Activated CD8-positive, alpha-beta memory T cell treated with anti-CD3 and anti-CD28 coated beads for 4 hours (primary cell): ENCODE measurements at regions not wholly inside any gene's neighbourhood (a gene's known extent, or its start where the extent isn't known, plus 50 kb on each side); places are given as distances from the start of the nearest gene placed in this dataset.

Experiments used
- DNase-seq, 2 donors: peaks; one replicate each; pipeline ENCODE4 v3.0.0-alpha.2; 2020; ENCODE audit warnings: low read depth in 2 of 2

DNA sequence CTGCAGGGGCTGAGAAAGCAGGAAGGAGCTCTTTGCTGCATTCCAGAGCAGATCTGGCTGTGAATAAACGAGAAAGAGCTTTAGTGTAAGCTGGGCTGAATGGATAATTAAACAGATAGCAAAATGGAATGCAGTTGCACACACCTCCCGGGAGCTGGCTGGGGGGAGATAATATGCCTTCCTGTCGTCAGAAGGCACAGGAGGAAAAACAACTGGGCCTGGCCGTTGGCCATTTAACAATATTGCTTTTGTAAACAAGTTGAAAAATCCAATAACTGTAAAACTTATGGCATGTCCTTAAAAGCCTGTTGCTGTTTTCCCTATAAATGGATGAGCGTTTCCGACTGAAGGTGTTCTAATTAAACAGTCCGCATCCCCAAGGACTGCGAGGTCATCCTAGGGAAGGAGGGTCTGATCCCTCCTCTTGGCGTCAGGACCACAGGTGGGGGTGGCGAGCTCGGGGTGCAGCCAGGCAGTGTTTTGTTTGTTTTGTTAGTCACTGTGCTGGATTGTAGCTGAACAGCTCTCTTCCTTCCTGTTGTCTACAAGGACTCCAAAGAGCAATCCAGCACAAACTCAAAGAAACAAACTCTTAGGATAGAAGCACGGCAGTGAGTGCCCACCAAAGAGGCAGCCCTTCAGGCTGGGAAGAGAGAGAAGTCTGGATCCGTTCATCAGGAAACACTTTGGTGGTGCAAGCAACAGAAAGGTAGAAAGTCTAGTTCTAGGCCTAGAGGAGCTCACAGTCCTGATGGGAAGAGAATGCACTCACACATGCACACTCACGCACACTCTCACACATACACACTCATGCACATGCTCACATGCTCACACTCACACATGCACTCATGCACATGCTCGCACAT, 133.4 kb upstream of the SMAD3 start:
- DNase-seq = no peak

DNA sequence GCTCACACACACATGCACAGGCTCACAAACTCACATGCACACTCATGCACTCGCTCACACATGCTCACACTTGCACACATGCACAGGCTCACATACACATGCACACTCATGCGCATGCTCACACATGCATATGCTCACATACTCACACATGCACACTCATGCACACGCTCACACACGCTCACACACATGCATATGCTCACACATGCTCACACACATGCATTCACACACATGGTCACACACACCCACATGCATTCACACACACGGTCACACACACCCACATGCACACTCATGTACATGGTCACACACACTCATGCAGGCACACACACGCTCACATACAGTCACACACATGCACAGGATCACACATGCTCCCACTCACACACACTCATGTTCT, 132.8 kb upstream of the SMAD3 start:
- no peak for DNase-seq

DNA sequence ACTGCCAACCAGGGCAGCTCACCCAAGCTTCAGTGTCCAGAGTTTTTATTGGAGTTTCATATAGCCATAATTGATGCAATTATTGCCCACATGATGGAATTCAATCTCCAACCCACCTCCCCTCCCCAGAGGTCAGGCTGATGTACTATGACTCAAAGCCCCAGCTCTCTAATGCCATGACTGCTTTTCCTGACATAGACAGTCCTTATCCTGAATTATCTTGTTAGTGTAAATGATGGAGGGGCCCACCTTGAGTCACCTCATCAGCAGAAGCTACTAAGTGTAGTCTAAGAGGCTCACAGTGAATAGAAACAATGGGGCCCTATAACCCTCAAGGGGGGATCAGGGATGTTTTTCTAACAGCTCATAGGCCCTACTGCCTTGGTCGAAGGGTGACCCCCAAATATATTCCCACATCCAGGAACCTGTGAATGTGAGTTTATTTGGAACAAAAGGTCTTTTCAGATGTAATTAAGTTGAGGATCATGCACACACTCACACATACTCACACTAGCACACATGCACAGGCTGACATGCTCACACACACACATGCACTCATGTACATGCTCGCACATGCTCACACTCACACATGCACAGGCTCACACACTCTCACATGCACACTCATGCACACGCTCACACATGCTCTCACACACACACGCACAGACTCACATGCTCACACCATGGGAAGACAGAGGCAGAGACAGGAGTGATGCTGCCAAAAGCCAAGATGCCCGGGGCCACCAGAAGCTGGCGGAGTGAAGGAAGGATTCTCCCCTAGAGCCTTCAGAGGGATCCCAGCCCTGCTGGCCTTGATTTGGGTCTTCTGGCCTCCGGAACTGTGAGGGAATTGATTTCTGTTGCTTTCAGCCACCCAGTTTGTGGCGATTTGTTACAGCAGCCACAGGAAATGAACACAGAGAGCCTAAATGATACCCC, 131.2 kb upstream of the SMAD3 start:
- DNase-seq = no peak

DNA sequence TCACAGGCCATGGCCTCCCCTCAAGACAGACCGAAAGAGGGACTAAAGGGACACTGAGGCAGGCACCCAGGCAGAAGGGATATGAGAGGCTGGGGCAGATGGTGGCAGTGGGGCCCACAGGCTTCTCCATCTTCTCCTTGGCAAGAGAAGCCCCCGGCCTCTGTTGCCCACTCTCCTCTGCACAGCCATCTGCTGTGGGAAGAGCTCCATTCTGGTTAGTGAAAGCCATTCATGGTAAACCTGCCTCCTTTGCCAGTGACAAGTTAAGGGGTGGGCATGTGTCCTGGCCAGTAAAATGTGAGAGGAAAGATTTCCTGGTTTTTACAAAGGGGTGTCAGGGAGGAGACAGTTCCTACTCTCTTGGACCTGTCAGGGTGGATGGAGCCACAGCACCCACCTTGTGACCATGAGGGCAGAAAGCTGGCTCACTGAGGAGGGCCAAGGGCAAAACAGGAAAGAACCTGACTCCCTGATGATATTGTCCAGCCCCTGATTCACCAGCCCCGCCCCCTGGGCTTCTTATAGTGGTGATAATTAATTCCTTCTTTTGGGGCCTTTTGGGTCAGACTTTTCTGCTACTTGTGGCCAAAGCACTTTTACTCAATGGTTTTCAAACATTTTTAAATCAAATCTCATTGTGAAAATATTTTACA, 130.4 kb upstream of the SMAD3 start:
- DNase-seq = no peak

DNA sequence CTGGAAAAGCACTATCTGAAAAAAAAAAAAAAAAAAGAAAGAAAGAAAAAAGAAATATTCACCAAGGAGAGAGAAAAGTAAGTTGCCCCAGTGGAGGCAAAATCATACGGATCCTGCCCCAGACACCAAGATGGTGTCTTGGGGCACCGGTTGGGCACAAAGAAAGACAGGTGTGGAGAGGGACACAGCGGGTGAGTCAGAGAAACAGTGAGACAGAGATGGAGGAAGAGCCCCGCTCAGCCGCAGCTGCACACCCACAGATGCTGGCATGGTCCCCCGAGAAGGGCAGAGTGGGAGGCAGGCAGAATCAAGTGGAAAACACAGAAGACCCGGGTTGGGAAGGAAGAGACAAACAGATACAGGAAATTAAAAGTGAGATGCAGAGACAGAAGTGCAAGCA, 129.7 kb upstream of the SMAD3 start:
- no peak for DNase-seq

DNA sequence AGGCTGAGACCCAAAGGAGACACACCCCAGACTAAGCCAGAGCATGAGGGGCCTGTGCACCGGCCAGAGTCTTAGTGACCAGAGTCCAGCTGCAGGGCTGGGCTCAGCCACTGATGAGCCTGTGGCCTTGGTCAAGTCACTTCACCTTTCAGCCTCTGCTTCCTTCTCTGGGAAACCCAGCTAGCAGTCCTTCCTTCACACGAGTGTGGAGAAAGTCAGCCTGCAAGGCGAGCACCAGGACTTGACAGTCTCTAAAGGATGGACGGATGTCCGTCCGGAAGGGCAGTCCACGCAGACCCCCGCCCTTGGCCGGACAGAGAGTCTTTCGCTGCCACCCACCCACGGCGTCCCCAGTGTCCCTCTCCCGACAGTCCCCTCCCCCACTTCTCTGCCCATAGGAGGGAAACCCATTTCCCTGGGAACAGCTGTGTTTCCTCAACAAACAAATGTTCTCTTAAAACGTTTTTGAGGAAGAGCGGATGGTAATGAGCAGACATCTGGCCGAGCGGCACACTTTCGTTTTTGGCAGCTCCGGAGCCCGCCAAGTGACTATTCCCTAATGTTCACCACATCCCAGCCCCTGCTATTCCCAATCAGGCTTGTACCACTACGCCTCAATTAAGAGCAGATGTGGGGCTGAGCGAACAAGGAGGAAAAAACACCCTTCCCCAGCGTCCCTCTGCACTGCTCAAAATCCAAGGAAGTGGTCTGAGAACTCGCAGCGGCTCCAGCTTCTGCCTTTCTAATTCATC, 129.1 kb upstream of the SMAD3 start:
- DNase-seq = no peak

DNA sequence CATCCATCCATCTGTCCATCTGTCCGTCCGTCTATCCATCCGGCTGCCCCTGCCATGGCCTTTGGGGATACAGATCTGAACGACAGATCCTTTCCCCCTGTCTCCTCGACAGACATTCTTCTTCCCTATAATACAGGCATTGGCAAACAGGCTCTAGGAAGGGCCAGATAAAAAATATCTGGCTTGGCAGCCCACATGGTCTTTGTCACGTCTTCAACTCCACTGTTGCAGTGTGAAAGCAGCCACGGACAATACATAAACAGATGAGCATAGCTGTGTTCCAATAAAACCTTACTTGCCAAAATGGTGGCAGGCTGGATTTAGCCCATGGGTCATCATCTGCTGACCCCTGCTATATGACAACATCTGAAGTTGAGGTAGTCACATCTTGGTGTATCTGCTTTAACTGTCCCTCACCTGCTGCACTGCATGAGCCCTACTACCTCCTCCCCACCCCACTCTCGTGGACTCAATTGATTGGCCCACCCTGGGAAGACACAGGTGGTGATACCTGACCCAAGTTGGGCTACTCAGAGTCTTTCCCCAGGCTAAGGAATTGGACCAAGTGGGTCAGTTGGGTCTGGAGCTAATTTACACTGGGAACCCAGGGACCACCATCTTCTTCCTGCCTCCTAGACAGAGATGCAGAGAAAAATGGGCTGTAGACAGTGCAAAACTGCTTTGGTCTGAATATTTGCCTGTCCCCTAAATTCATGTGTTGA, 128.4 kb upstream of the SMAD3 start:
- DNase-seq = no peak

DNA sequence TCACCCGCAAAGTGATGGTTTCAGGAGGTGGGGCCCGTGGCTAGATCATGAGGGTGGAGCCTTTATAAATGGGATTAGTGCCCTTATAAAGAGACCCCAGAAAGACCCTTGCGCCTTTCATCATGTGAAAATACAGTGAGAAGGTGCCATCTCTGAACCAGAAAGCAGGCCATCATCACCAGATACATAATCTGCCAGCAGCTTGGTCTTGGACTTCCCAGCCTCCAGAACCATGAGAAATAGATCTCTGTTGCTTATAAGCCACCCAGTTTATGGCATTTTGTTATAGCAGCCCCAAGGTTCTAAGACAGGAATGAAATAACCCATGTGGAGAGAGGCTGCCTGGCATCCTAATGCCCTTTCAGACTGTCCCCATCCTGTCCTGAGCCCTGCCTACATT, 127.8 kb upstream of the SMAD3 start:
- DNase-seq = no peak

DNA sequence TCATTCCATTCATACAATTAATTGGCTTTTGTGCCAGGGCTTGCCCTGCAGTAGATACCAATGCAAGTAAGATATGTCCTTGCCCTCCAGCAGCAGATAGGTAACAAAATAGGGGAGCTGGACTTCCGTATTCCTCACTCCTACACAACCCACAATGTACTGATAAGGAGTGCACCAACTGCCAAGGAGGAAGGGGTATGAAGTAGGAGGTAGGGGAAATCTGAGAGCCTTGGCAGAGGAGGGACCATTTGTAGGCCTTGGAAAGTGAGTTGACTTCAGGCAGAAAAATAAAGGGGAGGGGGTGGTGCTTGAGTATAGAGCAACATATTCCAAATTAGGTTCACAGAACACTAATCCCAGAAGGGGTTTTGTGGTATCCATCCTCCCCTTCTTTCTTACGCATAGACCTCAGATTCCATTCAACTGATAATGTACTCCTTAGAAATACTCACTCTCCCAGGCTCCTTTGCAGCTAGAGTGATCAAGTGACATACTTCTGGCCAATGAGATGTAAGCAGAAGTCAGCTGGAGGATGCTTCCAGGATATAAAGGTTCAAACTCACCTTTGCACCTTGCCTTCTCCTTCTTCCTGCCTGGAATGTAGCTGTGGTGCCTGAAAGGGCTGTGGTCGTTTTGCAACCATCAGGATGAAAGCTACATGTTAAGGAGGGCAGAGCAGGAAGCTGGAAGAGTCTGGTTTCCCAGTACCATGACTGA, 127.1 kb upstream of the SMAD3 start:
- no peak for DNase-seq

DNA sequence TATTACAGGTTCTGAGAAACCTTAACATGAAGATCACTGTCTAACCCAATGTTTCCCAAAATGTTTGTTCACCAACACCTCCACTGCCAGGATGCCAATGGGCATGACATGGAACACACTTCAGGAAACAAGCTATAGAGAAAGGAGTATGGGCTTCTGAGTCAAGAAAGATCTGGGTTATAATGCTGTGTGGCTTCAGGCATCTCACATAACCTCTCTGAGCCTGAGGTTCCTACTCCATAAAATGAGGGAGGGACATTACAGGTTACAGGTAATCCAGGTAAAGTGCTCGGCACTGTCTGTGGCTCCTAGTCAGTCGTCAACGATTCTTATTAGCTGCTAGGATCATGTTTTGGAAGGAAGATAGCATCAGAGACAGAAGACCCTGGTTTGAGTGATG, 126.4 kb upstream of the SMAD3 start:
- no peak for DNase-seq

DNA sequence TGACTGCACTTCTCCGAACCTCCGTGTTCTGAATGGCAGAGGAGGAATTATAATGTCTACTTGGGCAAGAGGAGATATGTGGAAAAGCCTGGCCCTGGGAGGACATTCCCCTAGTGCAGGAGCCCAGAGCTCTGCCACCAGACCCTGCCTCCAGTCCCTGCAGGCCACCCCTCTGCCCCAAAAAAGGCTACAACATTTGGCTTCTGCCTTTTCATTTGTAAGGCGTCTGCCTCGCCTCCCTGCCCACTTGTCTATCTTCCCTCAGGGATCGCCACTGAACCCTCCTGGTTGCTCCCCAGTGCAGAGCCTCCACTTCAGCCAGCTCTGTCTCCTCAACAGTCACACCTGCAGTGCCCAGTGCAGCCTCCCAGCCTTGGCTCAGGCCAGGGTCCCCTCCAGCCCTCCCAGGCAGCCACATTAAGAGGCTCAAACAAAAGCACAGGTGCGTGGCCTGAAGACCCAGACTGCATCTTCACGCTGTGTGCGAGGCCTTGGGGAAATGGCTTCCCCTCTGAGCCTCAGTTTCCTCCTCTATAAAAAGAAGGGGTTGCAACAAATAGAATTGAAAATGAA, 125.9 kb upstream of the SMAD3 start:
- no peak for DNase-seq

DNA sequence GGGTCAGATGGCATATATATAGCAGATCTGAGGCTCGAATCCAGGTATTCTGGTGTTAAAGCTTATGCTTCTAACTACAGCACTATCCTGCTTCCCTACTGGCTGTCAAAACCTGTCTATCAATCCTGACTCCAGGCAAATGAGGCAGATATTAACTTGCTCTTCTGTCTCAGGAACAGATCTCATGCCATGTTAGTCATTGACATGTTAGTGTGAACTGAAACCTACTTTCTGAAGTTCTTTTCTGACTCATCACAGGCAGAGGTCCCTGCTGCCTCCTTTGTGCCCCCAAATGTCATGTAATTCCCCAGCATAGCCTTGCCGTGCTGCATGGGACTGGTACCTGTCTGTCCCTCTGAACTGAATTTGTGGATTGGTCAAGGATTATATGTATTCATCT, 125.0 kb upstream of the SMAD3 start:
- DNase-seq = no peak

DNA sequence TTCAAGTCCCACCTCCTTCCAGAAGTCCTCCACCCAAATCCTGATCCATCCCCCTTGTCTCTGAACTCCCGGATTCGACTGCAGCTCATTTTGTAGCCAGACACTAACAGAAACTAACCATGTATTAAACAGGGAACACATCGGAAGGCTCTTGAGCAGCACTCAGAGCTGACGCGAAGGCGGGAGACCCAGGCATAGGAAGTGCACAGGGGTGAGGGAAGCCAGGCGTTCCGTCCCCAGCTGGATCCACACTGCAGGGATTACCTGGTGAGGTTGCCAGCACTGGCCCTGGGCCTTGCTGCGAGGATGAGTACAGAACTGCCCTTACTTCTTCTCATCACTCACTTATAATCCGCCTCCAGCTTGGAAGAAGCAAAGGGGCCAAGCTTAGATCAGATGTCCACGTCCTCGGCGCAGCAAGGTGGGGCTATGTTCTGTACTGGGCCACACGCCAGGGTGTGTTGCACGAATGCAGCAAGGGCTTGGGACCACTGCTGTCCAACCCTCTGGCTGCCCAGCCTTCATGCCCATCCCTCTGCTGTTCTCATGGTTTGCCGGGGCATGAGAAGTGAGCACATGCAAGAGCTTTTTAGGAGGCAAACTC, 124.2 kb upstream of the SMAD3 start:
- no peak for DNase-seq

DNA sequence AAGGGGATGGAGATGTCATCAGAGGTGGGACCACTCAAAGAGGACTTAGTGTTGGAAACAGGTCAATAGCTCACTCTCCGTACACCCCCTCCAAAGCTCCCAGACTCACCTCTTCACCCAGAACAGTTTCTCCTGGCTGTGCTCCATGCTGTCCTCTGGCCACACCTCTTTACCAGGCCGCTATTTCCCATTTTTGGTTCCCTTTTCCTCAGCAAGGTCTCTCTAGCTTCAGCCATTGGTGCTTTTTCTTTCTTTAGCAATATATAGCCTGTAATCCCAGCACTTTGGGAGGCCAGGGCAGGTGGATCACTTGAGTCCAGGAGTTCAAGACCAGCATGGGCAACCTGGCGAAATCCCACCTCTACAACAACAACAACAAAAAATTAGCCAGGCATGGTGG, 123.6 kb upstream of the SMAD3 start:
- DNase-seq = no peak

DNA sequence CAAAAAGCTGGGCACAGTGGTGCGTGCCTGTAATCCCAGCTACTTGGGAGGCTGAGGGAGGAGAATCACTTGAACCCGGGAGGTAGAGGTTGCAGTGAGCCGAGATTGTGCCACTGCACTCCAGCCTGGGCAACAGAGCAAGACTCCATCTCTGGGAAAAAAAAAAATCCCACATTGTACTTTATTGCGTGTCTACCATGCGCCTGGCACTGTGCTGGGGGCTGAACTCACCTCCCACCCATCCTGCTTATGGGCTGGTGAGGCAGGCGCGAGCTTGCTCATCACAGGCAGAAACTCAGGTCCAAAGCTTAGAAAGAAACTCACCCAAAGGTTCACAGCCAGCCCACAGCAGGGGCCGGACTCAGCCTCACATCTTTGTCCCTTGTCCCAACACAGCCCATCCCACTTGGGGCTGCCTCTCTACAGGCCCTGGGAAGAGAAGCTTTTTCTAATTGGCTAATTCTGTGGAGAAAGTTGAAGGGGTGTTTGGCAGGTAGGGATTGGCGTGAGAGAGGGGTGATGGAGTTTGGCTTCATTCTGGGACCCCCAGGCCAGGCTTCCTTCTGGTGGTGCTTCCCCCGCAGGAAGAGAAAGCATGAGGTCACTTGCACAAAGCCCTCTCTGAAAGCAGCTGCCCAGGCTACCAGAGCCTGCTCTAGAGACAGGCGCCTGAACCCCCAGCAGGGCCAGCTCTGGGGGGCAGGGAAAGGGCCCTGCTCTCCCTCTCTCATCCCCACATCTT, 122.6 kb upstream of the SMAD3 start:
- DNase-seq = no peak

DNA sequence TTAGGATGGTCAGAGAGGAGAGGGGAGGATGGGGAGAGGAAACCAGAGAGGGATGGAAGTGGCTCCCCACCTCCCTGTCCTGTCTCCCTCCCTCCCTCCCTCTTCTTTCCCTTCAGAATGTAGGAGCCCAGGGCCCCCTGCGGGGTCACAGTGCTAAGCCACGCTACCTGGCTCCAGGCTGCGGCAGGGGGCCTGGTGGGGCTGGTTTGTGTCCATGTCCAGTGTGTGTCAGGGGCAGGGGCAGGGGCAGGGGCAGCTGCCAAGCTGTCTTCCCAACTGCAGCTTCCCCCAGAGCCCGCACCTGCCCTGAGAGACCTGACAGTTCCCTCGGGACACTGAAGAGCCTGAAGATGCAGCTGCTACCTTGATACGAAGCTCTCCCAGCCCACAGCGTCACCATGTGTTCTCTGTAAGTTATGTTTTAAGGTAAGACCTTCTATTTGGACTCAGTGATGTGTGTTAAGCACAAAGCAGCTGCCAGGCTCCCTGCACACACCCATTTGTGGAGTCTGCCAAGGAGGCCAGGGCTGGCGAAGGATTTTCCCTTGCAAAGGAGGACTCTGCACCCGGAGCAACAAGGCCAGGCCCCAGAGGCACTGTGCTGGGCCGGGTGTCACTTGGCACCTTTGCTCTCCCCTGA, 121.8 kb upstream of the SMAD3 start:
- no peak for DNase-seq

DNA sequence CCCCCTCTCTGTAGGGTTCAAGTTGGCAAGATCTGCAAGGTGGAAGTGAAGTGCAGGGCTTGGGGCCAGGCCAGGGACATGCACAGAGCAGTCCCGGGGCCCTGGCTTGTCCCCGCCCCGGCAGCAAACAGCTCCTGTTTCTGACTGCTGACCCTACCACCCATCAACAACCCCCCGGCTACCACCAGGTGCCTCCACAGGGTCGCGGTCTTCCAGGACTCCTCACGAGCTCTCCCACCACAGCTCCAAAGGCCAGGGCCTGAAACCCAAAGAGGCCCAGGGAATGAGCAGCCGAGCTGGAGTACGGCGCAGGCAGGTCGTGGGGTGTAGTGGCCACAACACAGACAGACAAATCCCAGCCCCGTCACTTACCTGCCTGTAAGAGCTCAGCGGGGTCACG, 121.3 kb upstream of the SMAD3 start:
- DNase-seq = no peak

DNA sequence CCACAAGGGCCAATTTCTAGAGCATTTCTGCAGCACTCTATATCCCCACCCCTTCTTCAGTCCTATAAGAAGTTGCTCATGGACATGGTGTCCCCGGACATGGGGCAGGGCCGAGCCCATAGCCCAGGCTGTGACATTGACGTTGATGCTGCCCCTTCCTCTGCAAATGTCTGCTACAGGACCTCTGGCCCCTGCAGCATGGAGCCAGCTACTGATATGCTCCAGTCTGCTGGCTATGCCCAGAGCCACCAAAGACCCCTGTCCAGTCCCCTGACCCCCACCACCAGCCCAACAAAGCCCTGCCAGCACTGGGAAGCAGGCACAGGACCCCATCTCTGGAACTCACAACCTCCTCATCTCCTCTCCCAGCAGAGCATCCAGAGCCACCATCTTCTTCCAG, 120.1 kb upstream of the SMAD3 start:
- no peak for DNase-seq
